Pancreas (tissue), 10 donors: ENCODE measurements at regions not wholly inside any gene's neighbourhood (a gene's known extent, or its start where the extent isn't known, plus 50 kb on each side); places are given as distances from the start of the nearest gene placed in this dataset.

ENCODE experiments used
- ATAC-seq, 4 donors: fragments of 200-7000 bp; cut with Tn5 transposase; one replicate each; pipeline versions ENCODE4 v1.8.0 to v1.9.1; 2020; ENCODE audit warnings: mild to moderate bottlenecking in 4 of 4, moderate library complexity in 4 of 4
- DNase-seq, 6 donors: peaks; one replicate each; pipeline ENCODE4 v3.0.0-alpha.2; 2020
- FAIRE-seq: peaks from 2 replicates; lab custom pipeline; 2012; peaks lifted over from hg19 to GRCh38; lab: Jason Lieb, UNC
- H3K27ac ChIP-seq, 4 donors: fragments of 200-600 bp; sonication (generic); 1 replicate in 3 of 4; 2 replicates in 1 of 4; pipeline versions ENCODE4 v1.5.0 to v1.8.0; 2020
- H3K27me3 ChIP-seq, 4 donors: fragments of 200-600 bp; one replicate each; pipeline ENCODE4 v1.8.0; 2021
- H3K36me3 ChIP-seq, 3 donors: fragments of 200-600 bp; sonication (generic) in 1 of 3; one replicate each; pipeline versions ENCODE4 v1.5.0 to v1.8.0; 2020 to 2021
- H3K4me1 ChIP-seq, 3 donors: fragments of 200-600 bp; one replicate each; pipeline ENCODE4 v1.8.0; 2021
- H3K4me3 ChIP-seq, 4 donors: fragments of 200-600 bp; sonication (generic) in 2 of 4; one replicate each; pipeline versions ENCODE4 v1.5.0 to v1.8.0; 2020 to 2021
- H3K9me3 ChIP-seq, 4 donors: fragments of 200-600 bp; one replicate each; pipeline ENCODE4 v1.8.0; 2021
- WGBS, 2 donors: extraction: QIAGEN DNeasy Blood & Tissue Kit; methylation state at CpG; one replicate each; pipeline ENCODE4 v1.1.7; 2013; 5-methylcytosine and 5-hydroxymethylcytosine counted together
- intact Hi-C, 3 donors: fragments of 100-400 bp; cut with DNase I; formaldehyde crosslinking; loops; one replicate each; pipeline versions ENCODE4 v1.11.1 to v1.14.2; 2022
- TF ChIP-seq, protein P1 (sequence below), 4 donors: fragments of 200-600 bp; sonication (generic) in 3 of 4; IDR thresholded peaks; one replicate each; pipeline versions ENCODE4 v1.5.0 to v1.8.0; 2021; ENCODE audit warnings: antibody characterized with exemption in 4 of 4
- donor health status: healthy with polysubstance abuse.
- donor health status: DM: no; HTN: no; CAD: no; lungs with moderate emphysema.
- donor health status: DM: no; HTN: no; CAD: no.
- donor health status: control.
- donor health status: control.
- donor health status: Bipolar disorder and iron deficiency.
- donor health status: DM: yes; HTN: yes; CAD: no.
- donor health status: DM: no; HTN: no; CAD: no.
- donor health status: DM: no; HTN: no; CAD: no.
- donor health status: DM: yes; HTN: yes; CAD: no.

DNA sequence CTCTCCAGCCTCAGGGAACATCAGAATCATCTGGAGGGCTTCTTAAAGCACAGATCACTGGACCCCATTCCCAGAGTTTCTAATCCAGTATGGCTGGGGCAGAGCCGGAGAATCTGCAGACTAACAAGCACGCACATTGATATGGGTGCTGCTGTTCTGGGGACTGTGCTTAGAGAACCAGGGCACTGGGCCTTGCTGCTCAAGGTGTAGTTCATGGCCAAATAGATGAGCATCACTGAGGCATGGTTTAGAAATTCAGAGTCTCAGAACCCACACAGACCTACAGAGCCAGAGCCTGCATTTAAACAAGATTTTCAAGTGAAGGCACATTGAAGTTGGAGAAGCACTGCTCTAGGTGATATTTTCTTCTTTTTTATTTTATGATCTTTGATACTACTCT, 376.8 kb upstream of the PHF14 start:
- Histone ChIP-seq H3K27ac (no peak overlapping the region), H3K9me3 (no peaks in the 10 kb centered on the region), H3K27me3 (no peaks in the 10 kb centered on the region), H3K36me3 (no peaks in the 10 kb centered on the region), H3K4me1 (peaks cover 0 to 14% (median 7%) of the 10 kb centered on the region in 3 donors), H3K4me3 (no peak overlapping the region)
- intact Hi-C loops: no loop called here
- no peak for FAIRE-seq
- DNase-seq: no peak
- TF ChIP-seq, protein P1, sequence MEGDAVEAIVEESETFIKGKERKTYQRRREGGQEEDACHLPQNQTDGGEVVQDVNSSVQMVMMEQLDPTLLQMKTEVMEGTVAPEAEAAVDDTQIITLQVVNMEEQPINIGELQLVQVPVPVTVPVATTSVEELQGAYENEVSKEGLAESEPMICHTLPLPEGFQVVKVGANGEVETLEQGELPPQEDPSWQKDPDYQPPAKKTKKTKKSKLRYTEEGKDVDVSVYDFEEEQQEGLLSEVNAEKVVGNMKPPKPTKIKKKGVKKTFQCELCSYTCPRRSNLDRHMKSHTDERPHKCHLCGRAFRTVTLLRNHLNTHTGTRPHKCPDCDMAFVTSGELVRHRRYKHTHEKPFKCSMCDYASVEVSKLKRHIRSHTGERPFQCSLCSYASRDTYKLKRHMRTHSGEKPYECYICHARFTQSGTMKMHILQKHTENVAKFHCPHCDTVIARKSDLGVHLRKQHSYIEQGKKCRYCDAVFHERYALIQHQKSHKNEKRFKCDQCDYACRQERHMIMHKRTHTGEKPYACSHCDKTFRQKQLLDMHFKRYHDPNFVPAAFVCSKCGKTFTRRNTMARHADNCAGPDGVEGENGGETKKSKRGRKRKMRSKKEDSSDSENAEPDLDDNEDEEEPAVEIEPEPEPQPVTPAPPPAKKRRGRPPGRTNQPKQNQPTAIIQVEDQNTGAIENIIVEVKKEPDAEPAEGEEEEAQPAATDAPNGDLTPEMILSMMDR (IDR thresholded peaks at IDR 0.05): no peak
- 90 to 100% methylated on average over 2 of the region's 2 CpGs for WGBS, 2 donors
- ATAC-seq: no peak

DNA sequence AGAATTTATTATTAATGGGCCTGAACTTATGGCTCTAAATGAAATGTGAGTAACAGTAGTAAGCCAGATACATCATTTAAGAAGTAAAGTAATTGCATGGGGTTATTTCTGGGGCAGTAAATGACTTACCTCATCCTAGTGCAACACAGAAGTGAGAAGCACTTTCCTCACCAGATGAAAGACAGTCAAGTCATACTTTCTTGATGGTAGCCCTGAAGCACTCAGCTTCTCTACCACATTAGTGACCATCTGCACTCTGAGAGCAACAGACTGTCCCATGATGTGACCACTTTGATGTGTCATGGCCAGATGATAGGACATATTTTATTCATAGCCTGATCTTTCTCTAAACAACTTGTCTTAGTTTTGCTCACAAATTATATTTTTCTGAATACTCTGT, 369.5 kb upstream of the PHF14 start:
- intact Hi-C loops: no loop called here
- TF ChIP-seq, protein P1 (IDR thresholded peaks at IDR 0.05): no peak
- Histone ChIP-seq H3K27me3 (no peaks in the 10 kb centered on the region), H3K9me3 (no peaks in the 10 kb centered on the region), H3K4me1 (no peaks in the 10 kb centered on the region), H3K27ac (no peak overlapping the region), H3K4me3 (no peak overlapping the region), H3K36me3 (no peaks in the 10 kb centered on the region)
- no peak for ATAC-seq
- DNase-seq: no peak
- FAIRE-seq: no peak

- DNase-seq (no peak), ATAC-seq (no peak), FAIRE-seq (peak; percentile 26)
- Histone ChIP-seq H3K4me1 (no peaks in the 10 kb centered on the region), H3K27ac (no peak overlapping the region), H3K9me3 (no peaks in the 10 kb centered on the region), H3K27me3 (no peaks in the 10 kb centered on the region), H3K36me3 (no peaks in the 10 kb centered on the region), H3K4me3 (no peak overlapping the region)
- intact Hi-C loops: no loop called here
- TF ChIP-seq, protein P1 (IDR thresholded peaks at IDR 0.05): no peak
These were observed 360.7 kb upstream of the PHF14 start for GRCh38 chr7:10612950-10613349.

DNA sequence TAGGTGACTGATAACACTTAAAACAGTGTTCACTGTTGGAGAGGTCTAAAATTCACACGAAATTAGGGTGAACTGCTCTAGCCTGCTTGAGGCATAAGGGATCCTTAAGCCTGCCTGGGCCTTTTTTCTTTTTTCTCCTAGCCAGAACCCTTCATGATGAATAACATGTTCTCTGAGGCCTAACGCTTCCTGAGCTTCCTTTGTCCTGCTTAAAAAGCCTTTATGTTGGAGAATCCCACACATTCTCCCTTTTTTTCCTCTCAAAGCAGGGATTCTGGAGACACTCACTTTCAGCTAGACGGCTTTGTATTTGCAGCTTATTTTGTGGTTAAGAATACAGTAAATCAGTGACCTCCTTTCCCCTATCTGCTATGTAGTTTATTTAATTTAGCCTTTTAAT, 354.7 kb upstream of the PHF14 start:
- H3K36me3 ChIP-seq: no peaks in the 10 kb centered on the region
- H3K4me3 ChIP-seq: no peak overlapping the region
- 47 to 52% methylated on average over 3 of the region's 3 CpGs for WGBS, 2 donors
- FAIRE-seq (no peak), ATAC-seq (no peak), DNase-seq (no peak)
- H3K27ac ChIP-seq: no peak overlapping the region
- H3K27me3 ChIP-seq: no peaks in the 10 kb centered on the region
- TF ChIP-seq, protein P1 (IDR thresholded peaks at IDR 0.05): no peak
- H3K4me1 ChIP-seq: no peaks in the 10 kb centered on the region
- intact Hi-C loops: no loop called here
- H3K9me3 ChIP-seq: no peaks in the 10 kb centered on the region

DNA sequence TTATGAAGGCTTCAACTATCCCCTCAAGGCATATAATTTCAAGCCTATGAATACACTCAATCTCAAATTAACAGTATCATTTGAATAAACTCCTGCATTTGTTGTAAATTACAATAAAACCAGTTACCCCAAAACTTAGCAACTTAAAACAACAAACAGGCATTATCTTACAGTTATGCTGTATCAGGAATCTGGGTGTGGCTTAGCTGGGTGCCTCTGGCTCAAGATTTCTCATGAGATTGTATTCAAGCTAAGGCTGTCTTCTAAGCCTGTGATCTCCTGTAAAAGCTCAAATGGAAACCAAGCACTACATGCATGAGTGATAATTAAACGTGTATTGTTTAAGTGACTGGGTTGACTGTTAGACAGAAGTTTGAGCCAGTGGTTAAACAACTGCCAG, 341.0 kb upstream of the PHF14 start:
- H3K27ac ChIP-seq: no peak overlapping the region
- TF ChIP-seq, protein P1 (IDR thresholded peaks at IDR 0.05): no peak
- intact Hi-C loops: no loop called here
- no peaks in the 10 kb centered on the region for H3K36me3 ChIP-seq
- FAIRE-seq (no peak), ATAC-seq (no peak), DNase-seq (no peak)
- no peaks in the 10 kb centered on the region for H3K27me3 ChIP-seq
- no peaks in the 10 kb centered on the region for H3K4me1 ChIP-seq
- no peaks in the 10 kb centered on the region for H3K9me3 ChIP-seq
- WGBS, 2 donors: 40 to 49% methylated on average over 1 of the region's 1 CpG
- H3K4me3 ChIP-seq: no peak overlapping the region
